K562 (cell line): ENCODE measurements at regions not wholly inside any gene's neighbourhood (a gene's known extent, or its start where the extent isn't known, plus 50 kb on each side); places are given as distances from the start of the nearest gene placed in this dataset.

Source experiments
- ELF1 ChIP-seq: fragments of 200-800 bp; sonication (Bioruptor generic); IDR thresholded peaks from 2 replicates; pipeline ENCODE4 v1.6.1; 2016; ENCODE audit warnings: missing genetic modification characterization, missing compliant biosample characterization
- IFI16 ChIP-seq: fragments of 250-450 bp; sonication (Bioruptor Pico); IDR thresholded peaks from 2 replicates; pipeline ENCODE4 v2.1.2; 2022; ENCODE audit warnings: mild to moderate bottlenecking, inconsistent platforms
- ILF3 ChIP-seq: fragments of 450-650 bp; IDR thresholded peaks from 2 replicates; pipeline ENCODE4 v1.6.1; 2018; ENCODE audit warnings: antibody characterized with exemption, mild to moderate bottlenecking, moderate library complexity, borderline replicate concordance
- NFIC ChIP-seq: fragments of 450-650 bp; IDR thresholded peaks from 2 replicates; pipeline ENCODE4 v1.6.1; 2017; ENCODE audit warnings: mild to moderate bottlenecking, inconsistent platforms
- RAD51 ChIP-seq: fragments of 450-650 bp; IDR thresholded peaks from 2 replicates; pipeline ENCODE4 v1.7.1; 2016; ENCODE audit warnings: low read depth, mild to moderate bottlenecking, borderline replicate concordance
- RHOXF2B ChIP-seq: fragments of 250-450 bp; sonication (Bioruptor Pico); conservative IDR thresholded peaks from 2 replicates; pipeline ENCODE4 v1.5.1; 2021
- SRSF9 ChIP-seq: fragments of 200-400 bp; formaldehyde crosslinking; IDR thresholded peaks from 2 replicates; pipeline ENCODE4 v1.6.1; 2017; ENCODE audit warnings: low read depth, low read length, borderline replicate concordance
- U2AF1 ChIP-seq: fragments of 200-400 bp; formaldehyde crosslinking; optimal IDR thresholded peaks from 2 replicates; pipeline ENCODE3; 2017; ENCODE audit warnings: mild to moderate bottlenecking, low read depth, low read length, moderate library complexity
- YBX1 ChIP-seq: fragments of 450-650 bp; IDR thresholded peaks from 2 replicates; pipeline ENCODE4 v1.7.1; 2016; ENCODE audit warnings: mild to moderate bottlenecking
- ZBTB1 ChIP-seq: sonication (generic); formaldehyde crosslinking; IDR thresholded peaks from 2 replicates; pipeline ENCODE4 v1.8.1; 2023; ENCODE audit warnings: missing genetic modification reagents, low read depth, mild to moderate bottlenecking, borderline replicate concordance
- ZNF133 ChIP-seq: fragments of 250-450 bp; sonication (Bioruptor Pico); IDR thresholded peaks from 2 replicates; pipeline ENCODE4 v1.4.0; 2020; ENCODE audit warnings: mild to moderate bottlenecking
- ZNF707 ChIP-seq: fragments of 250-450 bp; sonication (Bioruptor Pico); conservative IDR thresholded peaks from 2 replicates; pipeline ENCODE4 v1.8.0; 2022; ENCODE audit warnings: inconsistent platforms, mild to moderate bottlenecking, moderate library complexity
- TF ChIP-seq, protein P1 (sequence below): fragments of 200-800 bp; sonication (Bioruptor generic); IDR thresholded peaks from 2 replicates; pipeline ENCODE4 v1.6.1; 2016; ENCODE audit warnings: missing genetic modification characterization, missing compliant biosample characterization
- TF ChIP-seq, protein P2 (sequence below), 2 experiments: fragments of 450-650 bp; IDR thresholded peaks; 2 replicates each; pipeline ENCODE4 v1.6.1; 2018; ENCODE audit warnings: mild to moderate bottlenecking in 2 of 2, low read depth in 1 of 2; ENCODE audit not compliant: partially characterized antibody in 2 of 2
- TF ChIP-seq, protein P3 (sequence below): sonication (generic); IDR thresholded peaks from 2 replicates; pipeline ENCODE4 v1.6.1; 2016
- TF ChIP-seq, protein P4 (sequence below), 2 experiments: fragments of 450-650 bp in 1 of 2; IDR thresholded peaks; 2 replicates each; pipeline ENCODE4 v1.6.1; 2011 to 2017; ENCODE audit warnings: low read depth in 2 of 2, antibody characterized with exemption in 1 of 2, borderline replicate concordance in 1 of 2, low read length in 1 of 2, mild to moderate bottlenecking in 1 of 2, mixed read lengths in 1 of 2; ENCODE audit not compliant: control insufficient read depth in 1 of 2

DNA sequence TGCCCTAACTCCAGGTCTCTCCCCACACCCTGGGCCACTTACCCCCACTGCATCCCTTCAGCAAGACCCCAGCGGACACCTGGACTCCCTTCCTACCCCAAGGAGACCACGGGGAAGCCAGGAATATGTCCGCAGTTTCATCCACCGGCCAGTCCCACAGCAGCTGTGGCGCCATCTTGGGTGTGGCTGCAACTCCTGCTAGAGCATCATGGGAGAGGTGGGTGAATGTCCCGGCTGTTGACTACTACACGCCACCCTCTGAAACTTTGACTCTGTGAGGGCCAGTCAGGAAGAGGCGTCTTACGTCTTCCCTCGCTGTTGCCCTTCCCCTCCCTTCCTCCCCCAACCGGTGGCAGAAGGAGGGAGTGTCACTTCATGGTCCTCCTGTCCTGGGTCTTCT lies 238.3 kb upstream of the RNF32 start (continued):
- TF ChIP-seq SRSF9 (no peak), NFIC (no peak), U2AF1 (no peak), ZBTB1 (CRISPR knock-in tag) (no peak), RAD51 (no peak), RHOXF2B (CRISPR knock-in tag) (no peak), ZNF133 (no peak), YBX1 (no peak), ILF3 (no peak), IFI16 (CRISPR knock-in tag) (no peak), ELF1 (tag) (peak; percentile 24; the same call in 1 of the 2 replicates), ZNF707 (CRISPR knock-in tag) (no peak)
- TF ChIP-seq, protein P1, sequence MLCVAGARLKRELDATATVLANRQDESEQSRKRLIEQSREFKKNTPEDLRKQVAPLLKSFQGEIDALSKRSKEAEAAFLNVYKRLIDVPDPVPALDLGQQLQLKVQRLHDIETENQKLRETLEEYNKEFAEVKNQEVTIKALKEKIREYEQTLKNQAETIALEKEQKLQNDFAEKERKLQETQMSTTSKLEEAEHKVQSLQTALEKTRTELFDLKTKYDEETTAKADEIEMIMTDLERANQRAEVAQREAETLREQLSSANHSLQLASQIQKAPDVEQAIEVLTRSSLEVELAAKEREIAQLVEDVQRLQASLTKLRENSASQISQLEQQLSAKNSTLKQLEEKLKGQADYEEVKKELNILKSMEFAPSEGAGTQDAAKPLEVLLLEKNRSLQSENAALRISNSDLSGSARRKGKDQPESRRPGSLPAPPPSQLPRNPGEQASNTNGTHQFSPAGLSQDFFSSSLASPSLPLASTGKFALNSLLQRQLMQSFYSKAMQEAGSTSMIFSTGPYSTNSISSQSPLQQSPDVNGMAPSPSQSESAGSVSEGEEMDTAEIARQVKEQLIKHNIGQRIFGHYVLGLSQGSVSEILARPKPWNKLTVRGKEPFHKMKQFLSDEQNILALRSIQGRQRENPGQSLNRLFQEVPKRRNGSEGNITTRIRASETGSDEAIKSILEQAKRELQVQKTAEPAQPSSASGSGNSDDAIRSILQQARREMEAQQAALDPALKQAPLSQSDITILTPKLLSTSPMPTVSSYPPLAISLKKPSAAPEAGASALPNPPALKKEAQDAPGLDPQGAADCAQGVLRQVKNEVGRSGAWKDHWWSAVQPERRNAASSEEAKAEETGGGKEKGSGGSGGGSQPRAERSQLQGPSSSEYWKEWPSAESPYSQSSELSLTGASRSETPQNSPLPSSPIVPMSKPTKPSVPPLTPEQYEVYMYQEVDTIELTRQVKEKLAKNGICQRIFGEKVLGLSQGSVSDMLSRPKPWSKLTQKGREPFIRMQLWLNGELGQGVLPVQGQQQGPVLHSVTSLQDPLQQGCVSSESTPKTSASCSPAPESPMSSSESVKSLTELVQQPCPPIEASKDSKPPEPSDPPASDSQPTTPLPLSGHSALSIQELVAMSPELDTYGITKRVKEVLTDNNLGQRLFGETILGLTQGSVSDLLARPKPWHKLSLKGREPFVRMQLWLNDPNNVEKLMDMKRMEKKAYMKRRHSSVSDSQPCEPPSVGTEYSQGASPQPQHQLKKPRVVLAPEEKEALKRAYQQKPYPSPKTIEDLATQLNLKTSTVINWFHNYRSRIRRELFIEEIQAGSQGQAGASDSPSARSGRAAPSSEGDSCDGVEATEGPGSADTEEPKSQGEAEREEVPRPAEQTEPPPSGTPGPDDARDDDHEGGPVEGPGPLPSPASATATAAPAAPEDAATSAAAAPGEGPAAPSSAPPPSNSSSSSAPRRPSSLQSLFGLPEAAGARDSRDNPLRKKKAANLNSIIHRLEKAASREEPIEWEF: no peak
- TF ChIP-seq, protein P2, sequence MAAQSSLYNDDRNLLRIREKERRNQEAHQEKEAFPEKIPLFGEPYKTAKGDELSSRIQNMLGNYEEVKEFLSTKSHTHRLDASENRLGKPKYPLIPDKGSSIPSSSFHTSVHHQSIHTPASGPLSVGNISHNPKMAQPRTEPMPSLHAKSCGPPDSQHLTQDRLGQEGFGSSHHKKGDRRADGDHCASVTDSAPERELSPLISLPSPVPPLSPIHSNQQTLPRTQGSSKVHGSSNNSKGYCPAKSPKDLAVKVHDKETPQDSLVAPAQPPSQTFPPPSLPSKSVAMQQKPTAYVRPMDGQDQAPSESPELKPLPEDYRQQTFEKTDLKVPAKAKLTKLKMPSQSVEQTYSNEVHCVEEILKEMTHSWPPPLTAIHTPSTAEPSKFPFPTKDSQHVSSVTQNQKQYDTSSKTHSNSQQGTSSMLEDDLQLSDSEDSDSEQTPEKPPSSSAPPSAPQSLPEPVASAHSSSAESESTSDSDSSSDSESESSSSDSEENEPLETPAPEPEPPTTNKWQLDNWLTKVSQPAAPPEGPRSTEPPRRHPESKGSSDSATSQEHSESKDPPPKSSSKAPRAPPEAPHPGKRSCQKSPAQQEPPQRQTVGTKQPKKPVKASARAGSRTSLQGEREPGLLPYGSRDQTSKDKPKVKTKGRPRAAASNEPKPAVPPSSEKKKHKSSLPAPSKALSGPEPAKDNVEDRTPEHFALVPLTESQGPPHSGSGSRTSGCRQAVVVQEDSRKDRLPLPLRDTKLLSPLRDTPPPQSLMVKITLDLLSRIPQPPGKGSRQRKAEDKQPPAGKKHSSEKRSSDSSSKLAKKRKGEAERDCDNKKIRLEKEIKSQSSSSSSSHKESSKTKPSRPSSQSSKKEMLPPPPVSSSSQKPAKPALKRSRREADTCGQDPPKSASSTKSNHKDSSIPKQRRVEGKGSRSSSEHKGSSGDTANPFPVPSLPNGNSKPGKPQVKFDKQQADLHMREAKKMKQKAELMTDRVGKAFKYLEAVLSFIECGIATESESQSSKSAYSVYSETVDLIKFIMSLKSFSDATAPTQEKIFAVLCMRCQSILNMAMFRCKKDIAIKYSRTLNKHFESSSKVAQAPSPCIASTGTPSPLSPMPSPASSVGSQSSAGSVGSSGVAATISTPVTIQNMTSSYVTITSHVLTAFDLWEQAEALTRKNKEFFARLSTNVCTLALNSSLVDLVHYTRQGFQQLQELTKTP (IDR thresholded peaks at IDR 0.05; ENCODE audit: low read depth in 1 of 2, partially characterized antibody in 2 of 2): peak in 1 of 2 experiments; percentile 67
- TF ChIP-seq, protein P3, sequence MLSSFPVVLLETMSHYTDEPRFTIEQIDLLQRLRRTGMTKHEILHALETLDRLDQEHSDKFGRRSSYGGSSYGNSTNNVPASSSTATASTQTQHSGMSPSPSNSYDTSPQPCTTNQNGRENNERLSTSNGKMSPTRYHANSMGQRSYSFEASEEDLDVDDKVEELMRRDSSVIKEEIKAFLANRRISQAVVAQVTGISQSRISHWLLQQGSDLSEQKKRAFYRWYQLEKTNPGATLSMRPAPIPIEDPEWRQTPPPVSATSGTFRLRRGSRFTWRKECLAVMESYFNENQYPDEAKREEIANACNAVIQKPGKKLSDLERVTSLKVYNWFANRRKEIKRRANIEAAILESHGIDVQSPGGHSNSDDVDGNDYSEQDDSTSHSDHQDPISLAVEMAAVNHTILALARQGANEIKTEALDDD: no peak
- TF ChIP-seq, protein P4, sequence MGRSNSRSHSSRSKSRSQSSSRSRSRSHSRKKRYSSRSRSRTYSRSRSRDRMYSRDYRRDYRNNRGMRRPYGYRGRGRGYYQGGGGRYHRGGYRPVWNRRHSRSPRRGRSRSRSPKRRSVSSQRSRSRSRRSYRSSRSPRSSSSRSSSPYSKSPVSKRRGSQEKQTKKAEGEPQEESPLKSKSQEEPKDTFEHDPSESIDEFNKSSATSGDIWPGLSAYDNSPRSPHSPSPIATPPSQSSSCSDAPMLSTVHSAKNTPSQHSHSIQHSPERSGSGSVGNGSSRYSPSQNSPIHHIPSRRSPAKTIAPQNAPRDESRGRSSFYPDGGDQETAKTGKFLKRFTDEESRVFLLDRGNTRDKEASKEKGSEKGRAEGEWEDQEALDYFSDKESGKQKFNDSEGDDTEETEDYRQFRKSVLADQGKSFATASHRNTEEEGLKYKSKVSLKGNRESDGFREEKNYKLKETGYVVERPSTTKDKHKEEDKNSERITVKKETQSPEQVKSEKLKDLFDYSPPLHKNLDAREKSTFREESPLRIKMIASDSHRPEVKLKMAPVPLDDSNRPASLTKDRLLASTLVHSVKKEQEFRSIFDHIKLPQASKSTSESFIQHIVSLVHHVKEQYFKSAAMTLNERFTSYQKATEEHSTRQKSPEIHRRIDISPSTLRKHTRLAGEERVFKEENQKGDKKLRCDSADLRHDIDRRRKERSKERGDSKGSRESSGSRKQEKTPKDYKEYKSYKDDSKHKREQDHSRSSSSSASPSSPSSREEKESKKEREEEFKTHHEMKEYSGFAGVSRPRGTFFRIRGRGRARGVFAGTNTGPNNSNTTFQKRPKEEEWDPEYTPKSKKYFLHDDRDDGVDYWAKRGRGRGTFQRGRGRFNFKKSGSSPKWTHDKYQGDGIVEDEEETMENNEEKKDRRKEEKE (IDR thresholded peaks at IDR 0.05; ENCODE audit: borderline replicate concordance in 1 of 2, control insufficient read depth in 1 of 2, low read depth in 2 of 2, low read length in 1 of 2): no peak
